ENCODE measurements at regions not wholly inside any gene's neighbourhood (a gene's known extent, or its start where the extent isn't known, plus 50 kb on each side); places are given as distances from the start of the nearest gene placed in this dataset.

- H3K36me3 Mint-ChIP-seq, result no peaks in the 10 kb centered on the region
- CTCF ChIA-PET, result no interaction called here
Observed at GRCh38 chr6:101202867-101203374, 190.6 kb upstream of the GRIK2 start.

GRCh38 chr6:101203664-101204063 is 189.8 kb upstream of the GRIK2 start:
- H3K4me3 Mint-ChIP-seq, result no peak overlapping the region
- no peaks in the 10 kb centered on the region for H3K4me1 Mint-ChIP-seq (ENCODE audit: low read depth)
- no peak overlapping the region for H3K27ac Mint-ChIP-seq
- H3K36me3 Mint-ChIP-seq, result no peaks in the 10 kb centered on the region
- no peaks in the 10 kb centered on the region for H3K9me3 Mint-ChIP-seq
- ChIA-PET CTCF (no interaction called here), POLR2A (no interaction called here)
- DNase-seq, result no peak
- H3K27me3 Mint-ChIP-seq, result no peaks in the 10 kb centered on the region
- intact Hi-C loops (cut with micrococcal nuclease), result no loop called here

More at GRCh38 chr6:101202867-101203374, 190.6 kb upstream of the GRIK2 start:
- Mint-ChIP-seq H3K4me3 (no peak overlapping the region), H3K27ac (no peak overlapping the region), H3K4me1 (ENCODE audit: low read depth) (no peaks in the 10 kb centered on the region), H3K9me3 (no peaks in the 10 kb centered on the region), H3K27me3 (no peaks in the 10 kb centered on the region)
- intact Hi-C loops (cut with micrococcal nuclease), result no loop called here
- no peak for DNase-seq
- POLR2A ChIA-PET, result no interaction called here

GRCh38 chr6:101208152-101208551 is 185.4 kb upstream of the GRIK2 start:
- ChIA-PET POLR2A (no interaction called here), CTCF (no interaction called here)
- no peaks in the 10 kb centered on the region for H3K4me1 Mint-ChIP-seq (ENCODE audit: low read depth)
- H3K27me3 Mint-ChIP-seq, result no peaks in the 10 kb centered on the region
- H3K27ac Mint-ChIP-seq, result no peak overlapping the region
- no peak for DNase-seq
- intact Hi-C loops (cut with micrococcal nuclease), result no loop called here
- H3K9me3 Mint-ChIP-seq, result no peaks in the 10 kb centered on the region
- H3K4me3 Mint-ChIP-seq, result no peak overlapping the region
- H3K36me3 Mint-ChIP-seq, result no peaks in the 10 kb centered on the region

- POLR2A ChIA-PET, result no interaction called here
- Mint-ChIP-seq H3K4me3 (no peak overlapping the region), H3K27me3 (no peaks in the 10 kb centered on the region), H3K36me3 (no peaks in the 10 kb centered on the region), H3K27ac (no peak overlapping the region), H3K4me1 (ENCODE audit: low read depth) (no peaks in the 10 kb centered on the region), H3K9me3 (peaks cover 2% of the 10 kb centered on the region)
- no peak for DNase-seq
- intact Hi-C loops (cut with micrococcal nuclease), result no loop called here
- CTCF ChIA-PET, result no interaction called here
Observed at GRCh38 chr6:101212640-101213039, 180.9 kb upstream of the GRIK2 start.

- ChIA-PET CTCF (no interaction called here), POLR2A (no interaction called here)
- Mint-ChIP-seq H3K36me3 (no peaks in the 10 kb centered on the region), H3K9me3 (peaks cover 9% of the 10 kb centered on the region), H3K4me3 (no peak overlapping the region), H3K27ac (no peak overlapping the region), H3K27me3 (no peaks in the 10 kb centered on the region), H3K4me1 (ENCODE audit: low read depth) (no peaks in the 10 kb centered on the region)
- no peak for DNase-seq
- intact Hi-C loops (cut with micrococcal nuclease), result no loop called here
Observed at GRCh38 chr6:101222007-101222406, 171.5 kb upstream of the GRIK2 start.

DNA sequence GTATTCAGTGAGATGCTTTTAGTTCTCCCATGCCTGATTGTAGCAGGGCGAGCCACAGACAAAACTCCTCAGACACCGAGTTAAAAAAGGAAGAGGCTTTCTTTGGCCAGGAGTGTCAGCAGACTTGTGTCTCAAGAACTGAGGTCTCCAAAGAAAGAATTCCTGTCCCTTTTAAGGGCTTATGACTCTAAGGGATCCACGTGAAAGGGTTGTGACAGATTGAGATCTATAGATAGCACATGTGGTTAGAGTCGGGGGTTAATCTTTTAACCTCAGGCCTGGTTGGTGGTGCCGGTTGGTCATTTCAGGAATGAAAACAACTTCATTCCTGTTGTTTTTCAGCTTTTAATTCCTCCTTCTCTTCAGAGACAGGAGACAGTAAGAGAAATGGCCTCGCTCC is 168.8 kb upstream of the GRIK2 start:
- H3K36me3 Mint-ChIP-seq, result no peaks in the 10 kb centered on the region
- ChIA-PET POLR2A (no interaction called here), CTCF (no interaction called here)
- no peaks in the 10 kb centered on the region for H3K4me1 Mint-ChIP-seq (ENCODE audit: low read depth)
- intact Hi-C loops (cut with micrococcal nuclease), result no loop called here
- no peaks in the 10 kb centered on the region for H3K27me3 Mint-ChIP-seq
- peaks cover 9% of the 10 kb centered on the region for H3K9me3 Mint-ChIP-seq
- DNase-seq, result no peak
- no peak overlapping the region for H3K27ac Mint-ChIP-seq
- H3K4me3 Mint-ChIP-seq, result no peak overlapping the region

- H3K4me1 Mint-ChIP-seq (ENCODE audit: low read depth), result no peaks in the 10 kb centered on the region
- H3K27me3 Mint-ChIP-seq, result no peaks in the 10 kb centered on the region
- H3K36me3 Mint-ChIP-seq, result no peaks in the 10 kb centered on the region
- H3K9me3 Mint-ChIP-seq, result peaks cover 9% of the 10 kb centered on the region
- no peak overlapping the region for H3K27ac Mint-ChIP-seq
- peak; percentile 27 for DNase-seq
- intact Hi-C loops (cut with micrococcal nuclease), result no loop called here
- no peak overlapping the region for H3K4me3 Mint-ChIP-seq
- POLR2A ChIA-PET, result no interaction called here
- CTCF ChIA-PET, result no interaction called here
Observed at GRCh38 chr6:101226677-101227135, 166.8 kb upstream of the GRIK2 start.

GRCh38 chr6:101230866-101231265 is 162.6 kb upstream of the GRIK2 start:
- H3K27ac Mint-ChIP-seq, result no peak overlapping the region

DNA sequence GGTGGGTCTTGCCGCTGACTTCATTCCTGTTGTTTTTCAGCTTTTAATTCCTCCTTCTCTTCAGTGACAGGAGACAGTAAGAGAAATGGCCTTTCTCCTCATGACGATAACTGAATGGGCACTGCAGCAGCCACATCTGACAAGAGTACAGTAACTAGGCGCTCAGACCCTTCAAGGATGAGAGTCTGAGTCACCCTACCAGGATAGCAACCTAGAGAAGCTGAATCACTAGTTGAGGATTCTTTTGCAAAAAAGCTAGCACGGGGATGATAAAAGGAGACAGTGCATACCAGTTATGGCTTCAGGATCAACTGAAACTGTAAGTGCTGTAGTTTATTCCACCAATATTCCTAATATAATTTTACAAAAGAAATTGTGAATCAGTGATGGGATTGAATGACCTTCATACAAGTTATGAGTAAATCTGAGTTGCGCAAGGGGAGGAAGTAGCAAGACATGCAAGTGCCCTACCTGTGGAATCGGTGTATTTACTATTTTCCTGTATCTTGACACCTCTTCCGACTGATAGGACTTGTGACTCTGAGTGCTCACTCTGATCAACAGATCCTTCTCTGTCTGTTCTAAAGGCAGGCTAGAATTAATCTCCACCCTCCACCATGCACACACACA is 161.8 kb upstream of the GRIK2 start:
- no peaks in the 10 kb centered on the region for H3K9me3 Mint-ChIP-seq
- ChIA-PET POLR2A (no interaction called here), CTCF (no interaction called here)
- no peak overlapping the region for H3K4me3 Mint-ChIP-seq
- no peak overlapping the region for H3K27ac Mint-ChIP-seq
- no peak for DNase-seq
- no peaks in the 10 kb centered on the region for H3K27me3 Mint-ChIP-seq
- no peaks in the 10 kb centered on the region for H3K36me3 Mint-ChIP-seq
- no peaks in the 10 kb centered on the region for H3K4me1 Mint-ChIP-seq (ENCODE audit: low read depth)
- intact Hi-C loops (cut with micrococcal nuclease), result no loop called here

More at GRCh38 chr6:101230866-101231265, 162.6 kb upstream of the GRIK2 start:
- no peaks in the 10 kb centered on the region for H3K36me3 Mint-ChIP-seq
- DNase-seq, result no peak
- no peaks in the 10 kb centered on the region for H3K4me1 Mint-ChIP-seq (ENCODE audit: low read depth)
- ChIA-PET POLR2A (no interaction called here), CTCF (no interaction called here)
- intact Hi-C loops (cut with micrococcal nuclease), result no loop called here
- H3K9me3 Mint-ChIP-seq, result peaks cover 6% of the 10 kb centered on the region
- no peaks in the 10 kb centered on the region for H3K27me3 Mint-ChIP-seq
- H3K4me3 Mint-ChIP-seq, result no peak overlapping the region

DNA sequence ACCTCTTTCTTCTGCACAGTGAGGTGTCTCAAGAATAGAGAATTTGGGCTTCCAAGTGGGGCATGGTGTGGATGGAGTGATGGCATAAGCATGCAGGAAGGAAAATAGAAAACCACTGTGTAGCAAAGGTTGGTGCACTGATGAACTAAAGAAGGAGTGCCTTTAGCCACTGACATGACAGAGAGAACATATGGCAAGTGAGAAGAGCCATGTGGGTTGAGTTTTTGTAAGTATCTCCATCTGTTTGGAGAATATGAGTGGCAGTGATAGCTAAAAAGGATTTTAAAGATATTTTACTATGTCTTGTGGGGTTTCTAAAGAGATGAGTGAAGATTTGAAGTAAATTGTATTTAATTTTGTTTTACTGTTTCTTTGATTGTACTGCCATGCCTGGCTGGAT is 160.5 kb upstream of the GRIK2 start:
- Mint-ChIP-seq H3K27ac (no peak overlapping the region), H3K27me3 (no peaks in the 10 kb centered on the region), H3K4me1 (ENCODE audit: low read depth) (no peaks in the 10 kb centered on the region), H3K9me3 (no peaks in the 10 kb centered on the region), H3K36me3 (no peaks in the 10 kb centered on the region), H3K4me3 (no peak overlapping the region)
- DNase-seq, result no peak
- intact Hi-C loops (cut with micrococcal nuclease), result no loop called here
- ChIA-PET POLR2A (no interaction called here), CTCF (no interaction called here)

DNA sequence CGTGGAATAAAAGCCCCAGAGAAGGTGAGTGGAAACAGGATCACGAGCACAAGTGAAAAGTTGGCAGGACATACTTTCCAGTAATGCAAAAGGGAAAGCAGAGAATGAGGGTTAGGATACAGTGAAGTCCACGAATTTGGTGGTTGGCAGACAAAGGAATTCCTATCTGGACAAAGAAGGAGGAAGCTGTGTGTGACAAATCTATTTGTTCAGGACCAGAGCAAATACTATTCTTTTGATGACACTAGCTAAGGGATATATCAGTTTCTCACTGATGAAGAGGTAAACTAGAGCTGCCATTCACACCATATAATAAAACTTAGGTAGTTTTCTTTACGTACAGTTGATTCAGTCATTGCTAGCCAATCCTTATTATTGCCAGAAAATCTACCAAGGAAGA is 156.8 kb upstream of the GRIK2 start:
- CTCF ChIA-PET, result no interaction called here
- H3K27me3 Mint-ChIP-seq, result no peaks in the 10 kb centered on the region
- intact Hi-C loops (cut with micrococcal nuclease), result no loop called here
- no peaks in the 10 kb centered on the region for H3K4me1 Mint-ChIP-seq (ENCODE audit: low read depth)
- no peaks in the 10 kb centered on the region for H3K9me3 Mint-ChIP-seq
- H3K27ac Mint-ChIP-seq, result no peak overlapping the region
- POLR2A ChIA-PET, result no interaction called here
- H3K36me3 Mint-ChIP-seq, result no peaks in the 10 kb centered on the region
- no peak overlapping the region for H3K4me3 Mint-ChIP-seq
- no peak for DNase-seq

DNA sequence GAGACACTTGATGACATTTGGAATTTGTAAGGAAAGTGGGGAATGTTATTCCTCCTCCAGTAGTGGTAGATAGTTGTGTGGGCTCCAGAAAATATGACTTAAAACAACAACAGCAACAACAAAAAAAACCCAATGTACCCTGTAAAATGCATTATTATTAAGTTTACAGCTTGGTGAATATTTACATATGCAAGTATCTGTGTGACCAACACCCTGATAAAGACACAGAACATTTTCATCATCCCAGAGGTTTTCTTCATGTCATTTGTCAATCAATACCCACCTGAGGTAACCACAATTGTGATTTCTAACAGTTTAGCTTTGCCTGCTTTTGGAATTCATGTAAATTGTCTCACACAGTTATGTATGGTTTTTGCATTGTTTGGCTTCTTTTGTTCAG is 152.1 kb upstream of the GRIK2 start:
- no peaks in the 10 kb centered on the region for H3K9me3 Mint-ChIP-seq
- no peak overlapping the region for H3K4me3 Mint-ChIP-seq
- no peak overlapping the region for H3K27ac Mint-ChIP-seq
- DNase-seq, result no peak
- no peaks in the 10 kb centered on the region for H3K4me1 Mint-ChIP-seq (ENCODE audit: low read depth)
- H3K36me3 Mint-ChIP-seq, result no peaks in the 10 kb centered on the region
- ChIA-PET POLR2A (no interaction called here), CTCF (no interaction called here)
- intact Hi-C loops (cut with micrococcal nuclease), result no loop called here
- no peaks in the 10 kb centered on the region for H3K27me3 Mint-ChIP-seq

DNA sequence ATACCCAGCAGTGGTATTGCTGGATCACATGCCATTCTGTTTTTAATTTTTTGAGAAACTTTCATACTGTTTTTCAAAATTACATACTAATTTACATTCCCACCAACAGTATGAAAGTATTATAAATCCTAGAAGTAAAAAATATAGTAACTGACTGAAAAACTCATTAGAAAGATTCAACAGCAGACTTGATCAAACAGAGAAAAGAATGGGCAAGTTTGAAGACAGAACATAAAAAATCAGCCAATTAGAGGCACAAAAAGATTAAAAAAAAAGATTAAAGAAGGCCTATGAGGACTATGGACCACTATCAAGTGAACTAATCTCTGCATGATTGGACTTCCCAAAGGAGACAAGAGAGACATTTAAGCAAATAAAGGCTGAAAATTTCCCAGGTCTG is 144.0 kb upstream of the GRIK2 start:
- no peak overlapping the region for H3K27ac Mint-ChIP-seq
- no peak for DNase-seq
- no peak overlapping the region for H3K4me3 Mint-ChIP-seq
- no peaks in the 10 kb centered on the region for H3K4me1 Mint-ChIP-seq (ENCODE audit: low read depth)
- no peaks in the 10 kb centered on the region for H3K36me3 Mint-ChIP-seq
- no peaks in the 10 kb centered on the region for H3K27me3 Mint-ChIP-seq
- intact Hi-C loops (cut with micrococcal nuclease), result no loop called here
- peaks cover 20% of the 10 kb centered on the region for H3K9me3 Mint-ChIP-seq
- ChIA-PET POLR2A (no interaction called here), CTCF (no interaction called here)
